LNCAP (cell line): ENCODE measurements at regions not wholly inside any gene's neighbourhood (a gene's known extent, or its start where the extent isn't known, plus 50 kb on each side); places are given as distances from the start of the nearest gene placed in this dataset.

Experiments
- CTCF ChIP-seq: fragments of 450-650 bp; IDR thresholded peaks from 2 replicates; pipeline ENCODE4 v1.5.1; 2017; ENCODE audit warnings: mild to moderate bottlenecking

GRCh38 chr5:117252566-117252965 is 677.9 kb upstream of the SEMA6A start:
- TF ChIP-seq CTCF: no peak

- TF ChIP-seq CTCF: no peak
Observed at GRCh38 chr5:117249086-117249815, 674.6 kb upstream of the SEMA6A start.

GRCh38 chr5:117246424-117246823 is 671.8 kb upstream of the SEMA6A start:
- TF ChIP-seq CTCF: no peak

- TF ChIP-seq CTCF: no peak
Observed at GRCh38 chr5:117245130-117245529, 670.5 kb upstream of the SEMA6A start.

- no peak for TF ChIP-seq CTCF
Observed at GRCh38 chr5:117242028-117242427, 667.4 kb upstream of the SEMA6A start.

GRCh38 chr5:117236941-117237340 is 662.3 kb upstream of the SEMA6A start:
- TF ChIP-seq CTCF: no peak

GRCh38 chr5:117235786-117236185 is 661.2 kb upstream of the SEMA6A start:
- no peak for TF ChIP-seq CTCF

GRCh38 chr5:117230375-117230774 is 655.8 kb upstream of the SEMA6A start:
- TF ChIP-seq CTCF: no peak
